Keratinocyte (primary cell): ENCODE measurements at regions not wholly inside any gene's neighbourhood (a gene's known extent, or its start where the extent isn't known, plus 50 kb on each side); places are given as distances from the start of the nearest gene placed in this dataset.

ENCODE experiments used
- DNase-seq: peaks from one replicate; pipeline ENCODE4 v3.0.0-alpha.2; 2011; ENCODE audit warnings: low read depth, missing footprints, low spot score
- FAIRE-seq: peaks from 2 replicates; lab custom pipeline; 2011; peaks lifted over from hg19 to GRCh38; lab: Jason Lieb, UNC
- H2AFZ ChIP-seq: 2 replicates; pipeline ENCODE4 v1.6.0; 2012; ENCODE audit warnings: low read length, control low read depth, inconsistent platforms; ENCODE audit not compliant: control insufficient read depth
- H3K27ac ChIP-seq: 2 replicates; pipeline ENCODE4 v1.5.1; 2011; ENCODE audit warnings: low read length; ENCODE audit not compliant: control insufficient read depth, insufficient read depth
- H3K27me3 ChIP-seq: 3 replicates; pipeline ENCODE4 v1.6.0; 2011; ENCODE audit warnings: low read length; ENCODE audit not compliant: control insufficient read depth, insufficient read depth; ENCODE audit errors: extremely low read depth
- H3K36me3 ChIP-seq, 2 experiments: 2 replicates in 1 of 2; 3 replicates in 1 of 2; pipeline ENCODE4 v1.5.1; 2011; ENCODE audit warnings: low read length in 2 of 2, mild to moderate bottlenecking in 1 of 2; ENCODE audit not compliant: control insufficient read depth in 2 of 2, insufficient read depth in 2 of 2; ENCODE audit errors: extremely low read depth in 1 of 2
- H3K4me1 ChIP-seq: 3 replicates; pipeline ENCODE4 v1.5.1; 2011; ENCODE audit warnings: low read length; ENCODE audit not compliant: control insufficient read depth, insufficient read depth; ENCODE audit errors: extremely low read depth
- H3K4me2 ChIP-seq: 3 replicates; pipeline ENCODE4 v1.6.0; 2011; ENCODE audit warnings: low read depth, low read length; ENCODE audit not compliant: control insufficient read depth, insufficient read depth; ENCODE audit errors: extremely low read depth
- H3K4me3 ChIP-seq, 3 experiments: fragments of 200-600 bp in 1 of 3; sonication (generic) in 1 of 3; 2 replicates in 2 of 3; 3 replicates in 1 of 3; pipeline ENCODE4 v1.5.1; 2011 to 2016; ENCODE audit warnings: low read length in 3 of 3, mild to moderate bottlenecking in 3 of 3, control low read depth in 2 of 3, inconsistent platforms in 1 of 3, low read depth in 1 of 3, mixed read lengths in 1 of 3, mixed run types in 1 of 3, moderate library complexity in 1 of 3; ENCODE audit not compliant: control insufficient read depth in 2 of 3, insufficient read depth in 2 of 3; ENCODE audit errors: extremely low read depth in 1 of 3
- H3K79me2 ChIP-seq: 2 replicates; pipeline ENCODE4 v1.6.0; 2012; ENCODE audit warnings: low read length; ENCODE audit not compliant: control insufficient read depth, insufficient read depth
- H3K9ac ChIP-seq: 3 replicates; pipeline ENCODE4 v1.6.0; 2011; ENCODE audit warnings: low read length; ENCODE audit not compliant: control insufficient read depth, insufficient read depth; ENCODE audit errors: extremely low read depth
- H3K9me1 ChIP-seq: 3 replicates; pipeline ENCODE4 v1.6.0; 2011; ENCODE audit warnings: low read length; ENCODE audit not compliant: control insufficient read depth, insufficient read depth; ENCODE audit errors: extremely low read depth
- H3K9me3 ChIP-seq: 2 replicates; pipeline ENCODE4 v1.5.1; 2012; ENCODE audit warnings: low read depth, low read length; ENCODE audit not compliant: control insufficient read depth
- H4K20me1 ChIP-seq: 3 replicates; pipeline ENCODE4 v1.6.0; 2011; ENCODE audit warnings: low read length; ENCODE audit not compliant: control insufficient read depth, insufficient read depth; ENCODE audit errors: extremely low read depth
- EZH2 ChIP-seq: IDR thresholded peaks from one replicate; pipeline ENCODE4 v1.6.1; 2012; ENCODE audit warnings: inconsistent platforms, mild to moderate bottlenecking, low read length, moderate library complexity
- dilution Hi-C: fragments of 300-500 bp; cut with MboI; formaldehyde crosslinking; loops from one replicate; pipeline ENCODE4 v1.7.0; 2020; ENCODE audit warnings: low sequenced_read_pairs; ENCODE audit not compliant: extremely low pct_ligation_motif_present
- TF ChIP-seq, protein P1 (sequence below), 3 experiments: IDR thresholded peaks in 1 of 3; conservative IDR thresholded peaks in 1 of 3; optimal IDR thresholded peaks in 1 of 3; 2 replicates in 2 of 3; 3 replicates in 1 of 3; pipeline versions ENCODE3 to v1.5.1; 2011; ENCODE audit warnings: low read length in 3 of 3, mild to moderate bottlenecking in 3 of 3, moderate library complexity in 2 of 3, control low read depth in 1 of 3, inconsistent platforms in 1 of 3; ENCODE audit not compliant: insufficient read depth in 2 of 3; ENCODE audit errors: extremely low read depth in 1 of 3

DNA sequence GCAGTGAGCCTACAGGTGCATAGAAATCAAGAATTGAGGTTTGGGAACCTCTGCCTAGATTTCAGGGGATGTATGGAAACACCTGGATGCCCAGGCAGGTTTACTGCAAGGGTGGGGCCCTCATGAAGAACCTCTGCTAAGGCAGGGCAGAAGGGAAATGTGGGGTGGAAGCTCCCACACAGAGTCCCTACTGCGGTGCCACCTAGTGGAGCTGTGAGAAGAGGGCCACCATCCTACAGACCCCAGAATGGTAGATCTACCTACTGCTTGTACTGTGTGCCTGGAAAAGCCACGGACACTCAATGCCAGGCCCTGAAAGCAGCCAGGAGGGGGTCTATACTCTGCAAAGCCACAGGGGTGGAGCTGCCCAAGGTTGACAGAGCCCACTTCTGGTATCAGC, 533.5 kb downstream of the GPAM start:
- dilution Hi-C loops = no loop called here
- Histone ChIP-seq H3K9me1 (no peaks in the 10 kb centered on the region), H3K27me3 (no peaks in the 10 kb centered on the region), H3K4me1 (no peaks in the 10 kb centered on the region), H3K36me3 (no peaks in the 10 kb centered on the region), H3K4me3 (no peak overlapping the region), H3K9me3 (no peaks in the 10 kb centered on the region), H3K4me2 (no peak overlapping the region), H4K20me1 (no peaks in the 10 kb centered on the region), H2AFZ (no peak overlapping the region), H3K9ac (no peak overlapping the region), H3K27ac (no peak overlapping the region), H3K79me2 (no peaks in the 10 kb centered on the region)
- TF ChIP-seq, protein P1, sequence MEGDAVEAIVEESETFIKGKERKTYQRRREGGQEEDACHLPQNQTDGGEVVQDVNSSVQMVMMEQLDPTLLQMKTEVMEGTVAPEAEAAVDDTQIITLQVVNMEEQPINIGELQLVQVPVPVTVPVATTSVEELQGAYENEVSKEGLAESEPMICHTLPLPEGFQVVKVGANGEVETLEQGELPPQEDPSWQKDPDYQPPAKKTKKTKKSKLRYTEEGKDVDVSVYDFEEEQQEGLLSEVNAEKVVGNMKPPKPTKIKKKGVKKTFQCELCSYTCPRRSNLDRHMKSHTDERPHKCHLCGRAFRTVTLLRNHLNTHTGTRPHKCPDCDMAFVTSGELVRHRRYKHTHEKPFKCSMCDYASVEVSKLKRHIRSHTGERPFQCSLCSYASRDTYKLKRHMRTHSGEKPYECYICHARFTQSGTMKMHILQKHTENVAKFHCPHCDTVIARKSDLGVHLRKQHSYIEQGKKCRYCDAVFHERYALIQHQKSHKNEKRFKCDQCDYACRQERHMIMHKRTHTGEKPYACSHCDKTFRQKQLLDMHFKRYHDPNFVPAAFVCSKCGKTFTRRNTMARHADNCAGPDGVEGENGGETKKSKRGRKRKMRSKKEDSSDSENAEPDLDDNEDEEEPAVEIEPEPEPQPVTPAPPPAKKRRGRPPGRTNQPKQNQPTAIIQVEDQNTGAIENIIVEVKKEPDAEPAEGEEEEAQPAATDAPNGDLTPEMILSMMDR (optimal IDR thresholded peaks at IDR 0.05 in 1 of 3, IDR thresholded peaks at IDR 0.05 in 1 of 3, conservative IDR thresholded peaks at IDR 0.05 in 1 of 3; ENCODE audit: extremely low read depth in 1 of 3, insufficient read depth in 2 of 3, low read length in 3 of 3) = no peak
- no peak for TF ChIP-seq EZH2
- FAIRE-seq (no peak), DNase-seq (no peak)

DNA sequence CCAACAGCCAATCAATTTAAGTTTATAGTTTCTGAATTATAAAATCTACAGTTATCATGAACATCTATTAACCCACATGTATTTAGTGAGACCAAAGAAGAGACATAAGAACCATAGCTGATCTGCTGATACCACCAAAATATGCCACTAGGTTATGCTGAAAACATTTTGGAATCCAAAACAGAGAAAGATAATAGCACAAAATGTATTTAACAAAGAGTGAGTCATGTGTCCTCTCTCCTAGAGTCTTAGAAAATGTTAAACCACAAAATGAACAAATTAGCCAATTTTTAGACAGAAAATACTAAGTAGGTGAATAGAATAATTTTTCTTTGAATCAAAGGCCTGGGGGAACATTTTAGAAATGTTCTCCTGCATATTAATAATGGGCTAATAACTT, 527.5 kb downstream of the GPAM start:
- H3K9me3 ChIP-seq = no peaks in the 10 kb centered on the region
- no peak overlapping the region for H3K4me2 ChIP-seq
- no peaks in the 10 kb centered on the region for H3K27me3 ChIP-seq
- H3K4me3 ChIP-seq = no peak overlapping the region
- dilution Hi-C loops = no loop called here
- no peak overlapping the region for H3K9ac ChIP-seq
- H3K27ac ChIP-seq = no peak overlapping the region
- H3K9me1 ChIP-seq = no peaks in the 10 kb centered on the region
- TF ChIP-seq, protein P1 (optimal IDR thresholded peaks at IDR 0.05 in 1 of 3, IDR thresholded peaks at IDR 0.05 in 1 of 3, conservative IDR thresholded peaks at IDR 0.05 in 1 of 3; ENCODE audit: extremely low read depth in 1 of 3, insufficient read depth in 2 of 3, low read length in 3 of 3) = no peak
- TF ChIP-seq EZH2 = no peak
- DNase-seq = no peak
- no peaks in the 10 kb centered on the region for H3K79me2 ChIP-seq
- no peak for FAIRE-seq
- H3K36me3 ChIP-seq = no peaks in the 10 kb centered on the region
- no peak overlapping the region for H2AFZ ChIP-seq
- H4K20me1 ChIP-seq = no peaks in the 10 kb centered on the region
- H3K4me1 ChIP-seq = no peaks in the 10 kb centered on the region
